ENCODE measurements at regions not wholly inside any gene's neighbourhood (a gene's known extent, or its start where the extent isn't known, plus 50 kb on each side); places are given as distances from the start of the nearest gene placed in this dataset.

DNA sequence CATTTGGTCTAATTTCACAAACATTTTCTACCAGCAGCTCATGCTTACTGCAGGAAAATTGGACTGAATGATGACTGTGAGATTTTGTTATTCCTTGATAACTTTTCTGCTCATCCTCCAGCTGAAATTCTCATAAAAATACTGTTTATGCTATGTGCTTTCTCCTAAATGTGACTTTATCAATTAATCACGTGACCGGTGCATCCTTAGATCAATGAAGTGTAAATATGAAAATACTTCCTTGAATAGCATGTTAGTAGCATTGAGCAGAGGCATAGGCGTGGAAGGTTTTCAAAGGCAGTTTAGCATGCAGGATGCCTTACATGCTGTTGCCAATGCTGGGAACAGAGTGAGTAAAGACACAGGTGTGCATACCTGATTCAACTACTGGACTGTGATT lies 1002.5 kb downstream of the CBLN2 start:
- no peak for DNase-seq (ENCODE audit: low read depth)
- TF ChIP-seq, protein P1, sequence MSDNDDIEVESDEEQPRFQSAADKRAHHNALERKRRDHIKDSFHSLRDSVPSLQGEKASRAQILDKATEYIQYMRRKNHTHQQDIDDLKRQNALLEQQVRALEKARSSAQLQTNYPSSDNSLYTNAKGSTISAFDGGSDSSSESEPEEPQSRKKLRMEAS (IDR thresholded peaks at IDR 0.05; ENCODE audit: low read depth, low read length), result no peak
- no peak for TF ChIP-seq POLR2A (IDR thresholded peaks at IDR 0.05; ENCODE audit: extremely low read depth, insufficient read length)
- TF ChIP-seq, protein P2, sequence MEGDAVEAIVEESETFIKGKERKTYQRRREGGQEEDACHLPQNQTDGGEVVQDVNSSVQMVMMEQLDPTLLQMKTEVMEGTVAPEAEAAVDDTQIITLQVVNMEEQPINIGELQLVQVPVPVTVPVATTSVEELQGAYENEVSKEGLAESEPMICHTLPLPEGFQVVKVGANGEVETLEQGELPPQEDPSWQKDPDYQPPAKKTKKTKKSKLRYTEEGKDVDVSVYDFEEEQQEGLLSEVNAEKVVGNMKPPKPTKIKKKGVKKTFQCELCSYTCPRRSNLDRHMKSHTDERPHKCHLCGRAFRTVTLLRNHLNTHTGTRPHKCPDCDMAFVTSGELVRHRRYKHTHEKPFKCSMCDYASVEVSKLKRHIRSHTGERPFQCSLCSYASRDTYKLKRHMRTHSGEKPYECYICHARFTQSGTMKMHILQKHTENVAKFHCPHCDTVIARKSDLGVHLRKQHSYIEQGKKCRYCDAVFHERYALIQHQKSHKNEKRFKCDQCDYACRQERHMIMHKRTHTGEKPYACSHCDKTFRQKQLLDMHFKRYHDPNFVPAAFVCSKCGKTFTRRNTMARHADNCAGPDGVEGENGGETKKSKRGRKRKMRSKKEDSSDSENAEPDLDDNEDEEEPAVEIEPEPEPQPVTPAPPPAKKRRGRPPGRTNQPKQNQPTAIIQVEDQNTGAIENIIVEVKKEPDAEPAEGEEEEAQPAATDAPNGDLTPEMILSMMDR (IDR thresholded peaks at IDR 0.05; ENCODE audit: low read depth, low read length), result no peak
- TF ChIP-seq MYC (IDR thresholded peaks at IDR 0.05; ENCODE audit: low read depth, low read length), result no peak
- no peak overlapping the region for H3K4me3 ChIP-seq (ENCODE audit: low read depth, low read length)

DNA sequence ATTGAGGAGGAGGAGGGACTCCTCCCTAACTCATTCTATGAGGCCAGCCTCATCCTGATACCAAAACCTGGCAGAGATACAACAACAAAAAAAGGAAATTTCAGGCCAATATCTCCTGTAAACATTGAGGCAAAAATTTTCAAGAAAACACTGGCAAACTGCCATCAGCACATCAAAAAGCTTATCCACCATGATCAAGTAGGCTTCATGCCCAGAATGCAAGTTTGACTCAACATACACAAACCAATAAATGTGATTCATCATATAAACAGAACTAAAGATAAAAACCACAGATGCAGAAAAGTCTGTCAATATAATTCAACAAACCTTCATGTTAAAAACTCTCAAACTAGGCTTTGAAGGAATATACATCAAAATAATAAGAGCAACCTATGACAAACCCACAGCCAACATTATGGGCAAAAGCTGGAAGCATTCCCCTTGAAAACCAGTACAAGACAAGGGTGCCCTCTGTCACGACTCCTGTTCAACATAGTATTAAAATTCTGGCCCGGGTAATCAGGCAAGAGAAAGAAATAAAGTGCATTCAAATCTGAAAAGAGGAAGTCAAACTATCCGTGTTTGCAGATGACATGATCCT lies 1014.3 kb downstream of the CBLN2 start:
- DNase-seq (ENCODE audit: low read depth), result no peak
- H3K4me3 ChIP-seq (ENCODE audit: low read depth, low read length), result no peak overlapping the region
- TF ChIP-seq MYC (IDR thresholded peaks at IDR 0.05; ENCODE audit: low read depth, low read length) (no peak), POLR2A (IDR thresholded peaks at IDR 0.05; ENCODE audit: extremely low read depth, insufficient read length) (no peak)

DNA sequence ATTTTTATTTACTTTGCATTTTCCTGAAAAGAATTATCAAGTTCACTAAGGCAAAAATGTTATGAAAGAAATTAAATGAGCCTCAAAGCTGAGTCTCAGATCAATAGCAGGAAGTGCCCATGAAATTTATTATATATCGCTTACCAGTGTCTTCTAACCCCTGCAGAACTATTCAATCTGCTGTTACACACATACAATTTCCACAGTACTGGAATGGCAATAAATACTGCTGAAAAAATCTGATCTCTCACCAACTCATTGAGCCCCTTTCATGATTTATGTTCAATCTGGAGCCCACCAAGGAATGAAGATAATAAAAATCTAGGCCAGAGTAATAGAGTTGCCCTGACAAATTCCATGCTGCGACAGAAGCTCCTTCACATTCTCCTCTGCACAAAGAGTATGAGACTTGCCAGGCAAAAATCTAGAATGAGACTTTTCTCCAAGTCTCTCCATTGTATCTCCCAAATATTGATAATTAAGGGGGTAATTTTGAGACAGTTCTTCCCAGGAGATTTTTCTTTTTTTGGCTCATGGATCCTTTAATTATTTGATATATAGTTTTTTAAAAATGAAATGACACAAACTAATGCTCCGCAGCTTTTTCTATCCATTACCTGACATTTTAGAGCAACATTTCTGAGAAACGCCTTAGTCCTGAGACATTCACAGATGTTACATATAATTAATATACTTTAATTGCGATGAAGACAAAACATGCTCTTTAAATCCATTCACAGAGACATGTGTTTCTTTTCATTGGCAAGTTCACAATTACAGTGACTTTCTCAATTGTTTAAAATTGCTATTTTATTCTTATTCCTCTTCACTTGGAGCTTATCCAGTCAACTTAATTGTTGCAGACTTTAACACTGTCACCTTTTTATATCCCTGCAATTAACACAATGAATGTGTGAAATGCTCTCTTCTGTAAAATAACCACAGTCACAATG lies 1020.4 kb downstream of the CBLN2 start:
- H3K4me3 ChIP-seq (ENCODE audit: low read depth, low read length), result no peak overlapping the region
- DNase-seq (ENCODE audit: low read depth), result no peak
- TF ChIP-seq, protein P1 (IDR thresholded peaks at IDR 0.05; ENCODE audit: low read depth, low read length), result no peak
- no peak for TF ChIP-seq MYC (IDR thresholded peaks at IDR 0.05; ENCODE audit: low read depth, low read length)
- TF ChIP-seq, protein P2 (IDR thresholded peaks at IDR 0.05; ENCODE audit: low read depth, low read length), result no peak
- TF ChIP-seq POLR2A (IDR thresholded peaks at IDR 0.05; ENCODE audit: extremely low read depth, insufficient read length), result no peak

DNA sequence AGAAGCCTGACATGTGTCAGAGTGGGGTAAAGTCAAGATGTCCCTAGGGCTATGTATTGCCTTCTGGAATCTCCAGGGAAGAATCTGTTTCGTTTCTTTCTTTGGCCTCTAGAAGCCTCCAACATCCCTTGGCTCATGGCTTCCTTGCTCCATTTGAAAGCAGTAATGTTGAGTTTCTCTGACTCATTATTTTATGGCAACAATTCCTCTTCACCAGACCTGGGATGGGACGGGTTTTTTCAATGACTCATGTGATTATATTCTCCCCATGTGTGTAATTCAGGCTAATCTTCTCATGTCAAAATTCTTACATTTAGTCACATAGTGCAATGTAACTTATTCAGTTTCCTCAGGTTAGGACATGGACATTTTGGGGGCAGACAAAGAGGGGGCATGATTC lies 1038.6 kb downstream of the CBLN2 start:
- TF ChIP-seq, protein P2 (IDR thresholded peaks at IDR 0.05; ENCODE audit: low read depth, low read length), result no peak
- no peak for TF ChIP-seq MYC (IDR thresholded peaks at IDR 0.05; ENCODE audit: low read depth, low read length)
- TF ChIP-seq POLR2A (IDR thresholded peaks at IDR 0.05; ENCODE audit: extremely low read depth, insufficient read length), result no peak
- TF ChIP-seq, protein P1 (IDR thresholded peaks at IDR 0.05; ENCODE audit: low read depth, low read length), result no peak
- H3K4me3 ChIP-seq (ENCODE audit: low read depth, low read length), result no peak overlapping the region
- DNase-seq (ENCODE audit: low read depth), result no peak

DNA sequence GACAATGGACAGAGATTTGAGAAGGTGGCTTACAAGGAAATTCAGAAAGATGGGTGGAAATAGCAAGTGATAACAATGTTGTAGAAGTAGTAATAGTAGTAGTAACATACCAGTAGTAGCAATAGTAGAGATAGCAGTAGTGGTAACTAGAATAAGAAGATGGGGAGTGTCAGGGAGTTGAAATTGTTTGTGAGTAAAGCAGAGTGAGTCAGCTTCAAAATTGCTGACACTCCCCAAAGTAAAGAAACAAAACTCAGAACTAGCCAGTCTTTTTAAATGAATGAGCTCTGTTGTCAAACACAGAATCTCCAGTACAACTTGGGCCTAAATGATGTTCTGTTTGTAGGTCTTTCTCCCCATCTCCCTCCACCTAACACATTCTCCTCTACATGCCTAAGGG lies 1040.9 kb downstream of the CBLN2 start:
- TF ChIP-seq, protein P1 (IDR thresholded peaks at IDR 0.05; ENCODE audit: low read depth, low read length), result no peak
- no peak for TF ChIP-seq MYC (IDR thresholded peaks at IDR 0.05; ENCODE audit: low read depth, low read length)
- no peak for TF ChIP-seq POLR2A (IDR thresholded peaks at IDR 0.05; ENCODE audit: extremely low read depth, insufficient read length)
- TF ChIP-seq, protein P2 (IDR thresholded peaks at IDR 0.05; ENCODE audit: low read depth, low read length), result no peak
- no peak for DNase-seq (ENCODE audit: low read depth)
- H3K4me3 ChIP-seq (ENCODE audit: low read depth, low read length), result no peak overlapping the region

- no peak overlapping the region for H3K4me3 ChIP-seq (ENCODE audit: low read depth, low read length)
- TF ChIP-seq, protein P1 (IDR thresholded peaks at IDR 0.05; ENCODE audit: low read depth, low read length), result no peak
- TF ChIP-seq MYC (IDR thresholded peaks at IDR 0.05; ENCODE audit: low read depth, low read length) (no peak), POLR2A (IDR thresholded peaks at IDR 0.05; ENCODE audit: extremely low read depth, insufficient read length) (no peak)
- TF ChIP-seq, protein P2 (IDR thresholded peaks at IDR 0.05; ENCODE audit: low read depth, low read length), result no peak
- peak; percentile 23 for DNase-seq (ENCODE audit: low read depth)
Measured at GRCh38 chr18:71485611-71486010, 1058.5 kb downstream of the CBLN2 start.

Data from NB4 (cell line).